Activated gamma-delta T cell treated with Interleukin-2 at 50 U/mL for 16 hours (primary cell): ENCODE measurements at regions not wholly inside any gene's neighbourhood (a gene's known extent, or its start where the extent isn't known, plus 50 kb on each side); places are given as distances from the start of the nearest gene placed in this dataset.
"Not testable (repeated sequence)": the region's sequence is repeated elsewhere in the genome, so short reads cannot be mapped to it uniquely, and the experiment has no call there.

Source experiments
- DNase-seq: peaks from one replicate; pipeline ENCODE4 v3.0.0-alpha.2; 2020

GRCh38 chrX:3990569-3990968, 277.1 kb upstream of the PRKX start:
- DNase-seq: no peak

- not testable (repeated sequence) for DNase-seq
Measured at GRCh38 chrX:3972104-3972858, 258.8 kb upstream of the PRKX start.

- DNase-seq: no peak
Measured at GRCh38 chrX:3968749-3969148, 255.3 kb upstream of the PRKX start.

- DNase-seq: no peak
Measured at GRCh38 chrX:3963980-3964379, 250.5 kb upstream of the PRKX start.

GRCh38 chrX:3962511-3963311, 249.3 kb upstream of the PRKX start:
- no peak for DNase-seq

DNA sequence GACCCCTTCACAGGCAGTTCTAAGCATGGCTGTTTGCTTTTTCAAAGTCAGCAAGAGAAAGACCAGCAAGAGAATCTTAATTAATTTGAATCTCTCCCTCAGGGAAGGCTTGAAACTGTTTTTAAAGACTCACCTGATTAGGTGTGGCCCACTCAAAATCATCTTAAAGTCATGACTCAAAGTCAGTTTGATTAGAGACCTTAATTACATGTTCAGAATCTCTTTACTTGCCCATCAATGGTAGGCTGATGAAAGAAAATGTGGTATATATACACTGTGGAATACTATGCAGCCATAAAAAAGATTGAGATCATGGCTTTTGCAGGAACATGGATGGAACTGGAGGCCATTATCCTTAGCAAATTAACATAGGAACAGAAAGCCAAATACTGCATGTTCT, 247.5 kb upstream of the PRKX start:
- DNase-seq: no peak

DNA sequence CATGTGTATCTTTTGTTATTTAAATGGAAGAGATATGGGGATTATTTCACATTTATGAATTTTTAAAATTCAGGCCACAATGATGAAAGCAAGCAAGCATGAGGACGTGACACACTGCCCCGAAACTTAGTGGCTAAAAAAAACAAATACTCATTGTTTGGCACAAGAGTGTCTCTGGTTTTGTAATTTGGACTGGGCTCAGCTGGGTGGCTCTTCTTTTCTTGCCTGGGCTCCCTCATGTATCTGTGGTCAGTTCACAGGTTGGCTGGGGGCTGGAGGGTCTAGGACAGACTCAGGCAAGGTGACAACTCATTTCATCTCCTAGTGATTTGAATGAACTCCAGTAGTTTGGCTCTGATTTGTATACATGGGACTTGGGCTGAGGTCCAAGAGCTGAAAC, 238.4 kb upstream of the PRKX start:
- DNase-seq: no peak

GRCh38 chrX:3950373-3950772, 236.9 kb upstream of the PRKX start:
- DNase-seq: no peak

DNA sequence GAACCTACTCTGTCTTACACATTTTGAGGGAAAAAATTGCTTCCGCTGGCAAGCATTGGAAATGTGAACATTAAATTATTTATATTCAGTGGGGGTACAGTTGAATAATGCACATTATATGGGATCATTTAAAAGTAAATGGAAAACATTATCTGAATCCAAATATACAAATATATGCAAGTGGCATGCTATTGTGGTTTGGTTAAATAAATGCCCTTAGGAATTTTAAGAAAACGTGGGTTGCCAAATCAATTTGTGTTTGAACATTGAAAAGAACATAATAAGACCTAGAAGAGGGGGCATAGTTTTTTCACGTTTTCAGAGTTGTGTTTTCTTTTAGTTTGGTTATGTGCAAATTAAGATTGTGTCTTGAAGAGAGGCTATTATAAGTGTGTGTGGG, 230.5 kb upstream of the PRKX start:
- no peak for DNase-seq

- no peak for DNase-seq
Measured at GRCh38 chrX:3940000-3940610, 226.7 kb upstream of the PRKX start.

DNA sequence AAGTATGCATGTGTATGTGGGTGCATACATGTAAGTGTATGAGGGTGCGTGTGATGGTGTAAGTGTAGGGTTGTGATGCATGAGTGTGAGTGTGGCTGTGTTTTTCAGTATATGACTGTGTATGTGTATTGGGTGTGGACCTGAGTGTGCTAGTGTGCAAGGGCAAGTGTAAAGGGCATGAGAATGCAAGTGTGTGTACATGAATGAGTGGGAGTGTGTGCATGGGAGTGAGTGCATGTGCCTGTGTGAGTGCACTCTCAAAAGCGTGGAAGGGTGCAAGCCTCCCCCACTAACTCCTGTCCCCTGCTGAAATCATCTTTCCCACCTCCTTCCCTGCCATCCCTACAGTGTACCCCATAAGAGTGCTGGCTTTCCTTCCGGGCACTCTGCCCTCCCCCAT, 225.1 kb upstream of the PRKX start:
- no peak for DNase-seq

DNA sequence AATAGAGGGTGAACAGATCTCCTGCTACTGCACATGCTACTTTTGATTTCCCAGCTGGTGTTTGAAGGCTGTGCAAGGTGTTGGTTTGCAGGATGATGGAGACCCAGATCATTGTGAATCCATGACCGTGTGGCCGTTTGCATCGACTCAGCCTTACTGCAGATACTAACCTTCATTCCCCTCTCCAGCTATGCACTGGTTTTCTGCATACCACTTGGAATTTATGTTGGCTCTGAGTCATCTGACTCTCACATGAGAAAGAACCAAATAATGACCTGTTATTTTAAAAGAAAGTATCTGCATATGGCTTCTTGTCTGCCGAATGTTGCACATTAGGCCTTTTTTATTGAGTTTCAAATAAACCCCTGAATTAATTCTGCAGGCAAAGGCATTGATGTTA, 221.7 kb upstream of the PRKX start:
- DNase-seq: not testable (repeated sequence)

GRCh38 chrX:3920424-3921017, 207.1 kb upstream of the PRKX start:
- not testable (repeated sequence) for DNase-seq

DNA sequence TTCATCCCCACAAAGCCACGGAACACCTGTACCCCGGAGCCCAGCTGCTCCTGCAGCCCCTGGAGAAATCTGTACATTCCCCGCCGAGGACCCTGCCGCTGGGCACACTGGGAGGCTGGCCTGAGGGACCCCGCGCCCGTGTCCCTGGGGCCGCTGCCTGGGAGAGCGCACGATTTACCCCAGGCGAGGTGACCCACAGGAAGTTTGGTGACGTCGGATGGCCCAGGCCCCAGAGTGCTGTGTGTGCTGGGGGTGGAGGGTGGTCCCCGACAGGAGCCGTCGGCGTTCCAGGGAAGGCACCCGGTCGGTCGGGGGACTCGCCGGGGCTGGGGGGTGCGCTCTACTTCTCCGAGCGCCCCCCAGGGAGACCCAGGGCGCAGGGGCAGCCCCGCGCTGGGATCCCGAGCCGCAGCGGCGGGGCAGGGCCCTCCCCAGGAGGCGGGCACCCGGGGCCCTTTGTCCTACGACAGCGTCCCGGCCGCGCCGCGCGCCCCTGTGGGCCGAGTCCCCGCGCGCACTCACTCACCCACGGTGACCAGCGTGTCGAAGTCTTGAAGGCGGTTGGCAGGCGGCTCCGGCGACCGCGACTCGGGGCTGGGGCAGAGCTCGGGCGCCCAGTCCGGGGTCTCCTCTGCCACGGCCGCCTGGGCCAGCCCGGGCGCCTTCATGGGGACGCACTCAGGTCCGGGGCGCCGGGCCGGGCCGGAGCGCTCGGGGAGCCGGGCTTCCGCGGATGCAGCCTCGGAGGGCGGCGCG, 206.4 kb upstream of the PRKX start:
- DNase-seq: not testable (repeated sequence)

- not testable (repeated sequence) for DNase-seq
Measured at GRCh38 chrX:3914813-3915212, 201.4 kb upstream of the PRKX start.

DNA sequence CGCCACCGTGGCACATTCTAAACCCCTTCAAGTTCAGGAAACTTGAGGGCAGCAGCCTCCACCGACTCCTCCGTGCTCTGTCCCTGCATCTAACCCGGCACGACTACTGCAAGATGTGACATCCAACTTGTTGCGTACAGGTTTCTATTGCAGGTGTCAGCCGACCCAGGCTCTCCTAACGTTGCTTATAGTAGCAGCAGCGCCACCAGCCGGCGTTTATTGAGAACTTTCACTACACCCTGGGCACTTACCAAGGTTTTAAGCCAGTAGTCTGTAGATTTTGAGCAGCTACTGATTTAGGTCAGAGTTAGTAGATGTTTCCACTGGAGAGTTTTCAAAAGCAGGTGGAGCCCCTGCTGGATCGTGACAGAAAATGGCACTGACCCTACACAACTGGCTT, 200.6 kb upstream of the PRKX start:
- not testable (repeated sequence) for DNase-seq

GRCh38 chrX:3911012-3911411, 197.6 kb upstream of the PRKX start:
- not testable (repeated sequence) for DNase-seq

- DNase-seq: not testable (repeated sequence)
Measured at GRCh38 chrX:3910611-3911010, 197.2 kb upstream of the PRKX start.

DNA sequence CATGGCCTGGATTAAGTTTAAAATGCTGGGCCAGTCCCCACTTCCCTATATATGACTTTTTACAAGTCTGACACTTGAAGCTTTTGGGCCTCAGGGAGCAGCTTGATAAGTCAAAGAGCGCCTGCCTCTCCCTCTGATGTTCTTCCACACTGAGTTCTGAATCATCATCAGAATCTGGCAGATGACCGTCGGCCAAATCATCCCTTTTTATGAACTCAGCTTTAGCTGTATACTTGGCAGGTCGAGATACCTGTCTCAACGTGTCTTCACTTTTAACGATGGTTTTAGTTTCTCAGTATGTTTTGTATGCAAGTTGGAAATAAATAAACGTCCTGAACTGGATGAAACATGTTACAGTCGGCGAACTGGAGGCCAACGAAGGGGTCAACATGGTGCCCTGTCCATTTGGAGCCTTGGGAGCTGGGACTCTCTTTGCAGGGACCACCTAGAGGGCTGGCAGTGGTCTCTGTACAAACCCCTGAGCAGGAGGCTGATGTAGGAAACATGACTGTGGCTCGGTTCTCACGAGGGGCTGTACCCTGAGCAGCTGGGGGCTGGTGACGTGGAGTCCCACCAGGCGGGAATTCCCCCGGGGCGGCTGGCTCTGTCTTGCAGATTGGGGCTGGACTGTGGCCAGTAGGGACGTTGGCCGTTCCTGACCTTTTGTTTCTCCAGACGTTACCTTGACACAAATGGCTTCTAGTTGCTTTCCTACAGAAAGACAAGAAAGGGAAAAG, 192.2 kb upstream of the PRKX start:
- DNase-seq: not testable (repeated sequence)

DNA sequence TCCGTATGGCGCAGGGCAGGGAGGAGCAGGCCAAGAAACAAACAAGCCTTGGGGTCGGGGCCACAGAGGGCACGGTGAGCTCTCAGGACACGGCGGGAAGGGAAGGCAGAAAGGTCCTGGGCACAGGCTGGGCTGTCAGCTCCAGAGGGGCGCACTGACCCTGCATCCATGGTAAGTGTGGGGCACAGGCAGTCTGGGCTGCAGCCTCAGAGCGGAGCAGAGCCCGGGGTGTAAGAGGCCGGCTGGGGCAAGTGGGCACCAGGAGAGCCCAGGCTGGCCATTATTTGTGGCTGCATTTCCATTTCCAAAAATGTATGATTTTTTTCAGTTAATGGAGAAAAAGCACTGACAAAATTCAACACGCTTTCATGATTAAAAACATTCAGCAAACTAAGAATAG, 188.8 kb upstream of the PRKX start:
- not testable (repeated sequence) for DNase-seq

DNA sequence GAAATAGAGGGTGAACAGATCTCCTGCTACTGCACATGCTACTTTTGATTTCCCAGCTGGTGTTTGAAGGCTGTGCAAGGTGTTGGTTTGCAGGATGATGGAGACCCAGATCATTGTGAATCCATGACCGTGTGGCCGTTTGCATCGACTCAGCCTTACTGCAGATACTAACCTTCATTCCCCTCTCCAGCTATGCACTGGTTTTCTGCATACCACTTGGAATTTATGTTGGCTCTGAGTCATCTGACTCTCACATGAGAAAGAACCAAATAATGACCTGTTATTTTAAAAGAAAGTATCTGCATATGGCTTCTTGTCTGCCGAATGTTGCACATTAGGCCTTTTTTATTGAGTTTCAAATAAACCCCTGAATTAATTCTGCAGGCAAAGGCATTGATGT, 183.3 kb upstream of the PRKX start:
- DNase-seq: not testable (repeated sequence)

DNA sequence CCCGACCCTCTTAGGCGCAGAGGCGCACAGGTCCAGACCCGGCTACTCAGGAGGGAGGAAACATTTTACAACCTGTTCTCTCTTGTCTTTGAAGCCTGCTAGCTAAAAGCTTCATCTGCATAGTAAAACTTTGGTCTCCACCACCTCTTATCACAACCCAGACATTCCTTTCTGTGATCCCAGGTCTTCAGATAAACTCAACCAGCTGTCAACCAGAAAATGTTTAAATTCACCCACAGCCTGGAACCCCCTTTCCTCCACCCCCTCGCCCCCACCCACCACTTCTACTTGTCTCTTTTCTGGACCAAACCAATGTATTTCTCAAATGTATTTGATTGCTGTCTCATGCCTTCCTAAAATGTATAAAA, 169.1 kb upstream of the PRKX start:
- not testable (repeated sequence) for DNase-seq
